Esophagus (tissue), 2 donors: ENCODE measurements at regions not wholly inside any gene's neighbourhood (a gene's known extent, or its start where the extent isn't known, plus 50 kb on each side); places are given as distances from the start of the nearest gene placed in this dataset.

Experiments
- H3K27ac ChIP-seq, 2 donors: one replicate each; pipeline ENCODE4 v1.5.1; 2013; ENCODE audit warnings: low read depth in 2 of 2, mild to moderate bottlenecking in 2 of 2, inconsistent platforms in 1 of 2, low read length in 1 of 2, moderate library complexity in 1 of 2
- H3K27me3 ChIP-seq, 2 donors: one replicate each; pipeline ENCODE4 v1.6.1; 2013; ENCODE audit warnings: low read length in 2 of 2, control low read depth in 1 of 2, mild to moderate bottlenecking in 1 of 2; ENCODE audit not compliant: insufficient read depth in 2 of 2, control insufficient read depth in 1 of 2
- H3K36me3 ChIP-seq, 2 donors: one replicate each; pipeline ENCODE4 v1.6.1; 2013; ENCODE audit warnings: low read length in 1 of 2; ENCODE audit not compliant: control insufficient read depth in 2 of 2, insufficient read depth in 2 of 2
- H3K4me1 ChIP-seq, 2 donors: one replicate each; pipeline ENCODE4 v1.6.1; 2013; ENCODE audit warnings: low read length in 1 of 2; ENCODE audit not compliant: control insufficient read depth in 2 of 2, insufficient read depth in 2 of 2
- H3K4me3 ChIP-seq, 2 donors: one replicate each; pipeline ENCODE4 v1.5.1; 2013; ENCODE audit warnings: low read length in 2 of 2, mild to moderate bottlenecking in 2 of 2, low read depth in 1 of 2, moderate library complexity in 1 of 2
- H3K9me3 ChIP-seq, 2 donors: one replicate each; pipeline ENCODE4 v1.6.1; 2013; ENCODE audit warnings: mild to moderate bottlenecking in 2 of 2, low read depth in 1 of 2, low read length in 1 of 2, moderate library complexity in 1 of 2; ENCODE audit not compliant: control insufficient read depth in 2 of 2, insufficient read depth in 1 of 2
- WGBS, 2 donors: extraction: QIAGEN DNeasy Blood & Tissue Kit; methylation state at CpG; one replicate each; pipeline ENCODE4 v1.1.7; 2013; 5-methylcytosine and 5-hydroxymethylcytosine counted together
- donor health status: healthy with polysubstance abuse.
- donor health status: Bipolar disorder and iron deficiency.

GRCh38 chr1:56171670-56172069 lies 407.7 kb downstream of the PLPP3 start:
- WGBS, 2 donors, result 90 to 94% methylated on average over 1 of the region's 1 CpG
- H3K36me3 ChIP-seq, result no peaks in the 10 kb centered on the region

GRCh38 chr1:56170784-56171320 lies 408.5 kb downstream of the PLPP3 start:
- 62 to 65% methylated on average over 4 of the region's 4 CpGs for WGBS, 2 donors
- Histone ChIP-seq H3K36me3 (no peaks in the 10 kb centered on the region), H3K9me3 (no peaks in the 10 kb centered on the region)

More at GRCh38 chr1:56171670-56172069, 407.7 kb downstream of the PLPP3 start:
- Histone ChIP-seq H3K4me1 (peaks cover 2% of the 10 kb centered on the region in 2 donors), H3K27ac (no peak overlapping the region), H3K4me3 (no peak overlapping the region), H3K9me3 (no peaks in the 10 kb centered on the region), H3K27me3 (no peaks in the 10 kb centered on the region)

GRCh38 chr1:56169856-56170255 lies 409.5 kb downstream of the PLPP3 start:
- no peaks in the 10 kb centered on the region for H3K9me3 ChIP-seq
- H3K27me3 ChIP-seq, result no peaks in the 10 kb centered on the region
- H3K4me1 ChIP-seq, result peaks cover 2% of the 10 kb centered on the region in 2 donors
- H3K27ac ChIP-seq, result no peak overlapping the region
- H3K4me3 ChIP-seq, result no peak overlapping the region
- WGBS, 2 donors, result 11 to 36% methylated on average over 1 of the region's 1 CpG
- no peaks in the 10 kb centered on the region for H3K36me3 ChIP-seq

More at GRCh38 chr1:56170784-56171320, 408.5 kb downstream of the PLPP3 start:
- no peak overlapping the region for H3K27ac ChIP-seq
- no peaks in the 10 kb centered on the region for H3K27me3 ChIP-seq
- H3K4me3 ChIP-seq, result no peak overlapping the region
- peaks cover 2% of the 10 kb centered on the region in 2 donors for H3K4me1 ChIP-seq

GRCh38 chr1:56168176-56168575 lies 411.2 kb downstream of the PLPP3 start:
- WGBS, 2 donors, result 82 to 83% methylated on average over 2 of the region's 2 CpGs
- no peaks in the 10 kb centered on the region for H3K36me3 ChIP-seq
- H3K9me3 ChIP-seq, result no peaks in the 10 kb centered on the region
- H3K4me3 ChIP-seq, result no peak overlapping the region
- peaks cover 2% of the 10 kb centered on the region in 2 donors for H3K4me1 ChIP-seq
- H3K27me3 ChIP-seq, result no peaks in the 10 kb centered on the region
- no peak overlapping the region for H3K27ac ChIP-seq

- H3K27ac ChIP-seq, result no peak overlapping the region
- no peaks in the 10 kb centered on the region for H3K27me3 ChIP-seq
- H3K36me3 ChIP-seq, result no peaks in the 10 kb centered on the region
- no peak overlapping the region for H3K4me3 ChIP-seq
- 85 to 86% methylated on average over 3 of the region's 3 CpGs for WGBS, 2 donors
- peaks cover 2% of the 10 kb centered on the region in 2 donors for H3K4me1 ChIP-seq
- no peaks in the 10 kb centered on the region for H3K9me3 ChIP-seq
Observed at GRCh38 chr1:56167596-56167995, 411.8 kb downstream of the PLPP3 start.

- WGBS, 2 donors, result 60 to 67% methylated on average over 6 of the region's 6 CpGs
Observed at GRCh38 chr1:56160773-56161315, 418.5 kb downstream of the PLPP3 start.

GRCh38 chr1:56156971-56157876 lies 422.1 kb downstream of the PLPP3 start:
- H3K4me1 ChIP-seq, result no peaks in the 10 kb centered on the region
- no peak overlapping the region for H3K27ac ChIP-seq
- H3K4me3 ChIP-seq, result no peak overlapping the region
- no peaks in the 10 kb centered on the region for H3K27me3 ChIP-seq
- no peaks in the 10 kb centered on the region for H3K36me3 ChIP-seq
- H3K9me3 ChIP-seq, result no peaks in the 10 kb centered on the region
- WGBS, 2 donors, result 78% methylated on average over 5 of the region's 5 CpGs

More at GRCh38 chr1:56160773-56161315, 418.5 kb downstream of the PLPP3 start:
- Histone ChIP-seq H3K4me1 (no peaks in the 10 kb centered on the region), H3K9me3 (no peaks in the 10 kb centered on the region), H3K4me3 (no peak overlapping the region), H3K27ac (no peak overlapping the region), H3K36me3 (no peaks in the 10 kb centered on the region), H3K27me3 (no peaks in the 10 kb centered on the region)

GRCh38 chr1:56153276-56153675 lies 426.1 kb downstream of the PLPP3 start:
- Histone ChIP-seq H3K27ac (no peak overlapping the region), H3K4me3 (no peak overlapping the region), H3K9me3 (no peaks in the 10 kb centered on the region), H3K27me3 (no peaks in the 10 kb centered on the region), H3K36me3 (no peaks in the 10 kb centered on the region), H3K4me1 (no peaks in the 10 kb centered on the region)
- WGBS, 2 donors, result 63 to 70% methylated on average over 2 of the region's 2 CpGs

- Histone ChIP-seq H3K4me1 (no peaks in the 10 kb centered on the region), H3K4me3 (no peak overlapping the region), H3K9me3 (no peaks in the 10 kb centered on the region), H3K27ac (no peak overlapping the region), H3K36me3 (no peaks in the 10 kb centered on the region), H3K27me3 (no peaks in the 10 kb centered on the region)
- 78 to 79% methylated on average over 3 of the region's 3 CpGs for WGBS, 2 donors
Observed at GRCh38 chr1:56152635-56153034, 426.7 kb downstream of the PLPP3 start.
